NOMO-1 (cell line): ENCODE measurements at regions not wholly inside any gene's neighbourhood (a gene's known extent, or its start where the extent isn't known, plus 50 kb on each side); places are given as distances from the start of the nearest gene placed in this dataset.
"Not testable (repeated sequence)": the region's sequence is repeated elsewhere in the genome, so short reads cannot be mapped to it uniquely, and the experiment has no call there.

Experiments
- DNase-seq, 2 experiments: peaks; one replicate each; lab custom pipeline; 2025; ENCODE audit not compliant: unreplicated experiment in 2 of 2; lab: John Stamatoyannopoulos, UW

DNA sequence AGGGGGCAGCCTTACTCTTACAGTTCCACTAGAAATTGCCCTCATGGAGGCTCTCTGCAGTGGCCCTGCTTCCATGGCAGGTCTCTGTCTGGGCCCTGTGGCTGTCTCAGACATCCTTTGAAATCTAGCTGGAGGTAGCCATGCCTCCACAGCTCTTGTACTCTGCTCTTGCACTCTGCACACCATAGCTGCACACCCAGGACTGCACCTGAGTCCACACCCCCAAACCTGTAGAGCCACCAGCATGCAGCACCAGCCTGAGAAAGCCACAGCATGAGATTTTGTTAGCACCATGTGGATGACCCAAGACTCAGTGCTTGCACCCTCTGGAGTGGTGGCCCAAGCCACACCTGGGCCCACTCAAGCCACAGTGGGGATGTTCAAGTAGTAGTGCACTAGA, 376.2 kb upstream of the RND3 start:
- no peak for DNase-seq

DNA sequence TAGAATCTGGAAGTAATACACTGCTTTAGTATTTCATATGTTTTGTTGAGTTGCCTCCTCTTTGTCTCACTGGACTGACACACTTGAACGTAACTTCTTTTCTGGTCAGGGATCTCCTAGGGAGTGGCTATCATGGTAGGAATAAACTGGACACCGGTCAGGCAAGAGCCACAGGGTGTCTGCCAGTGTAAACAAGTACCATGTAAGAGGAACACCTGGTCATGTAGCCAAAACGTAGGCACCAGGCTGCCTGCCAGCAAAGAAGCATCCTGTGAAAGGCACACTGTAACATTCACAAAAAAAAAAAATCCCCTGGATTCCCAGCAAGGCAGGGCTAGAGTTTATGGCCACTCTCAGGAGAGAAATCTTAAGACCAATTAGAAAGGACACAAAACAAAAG, 372.8 kb upstream of the RND3 start:
- DNase-seq = no peak

DNA sequence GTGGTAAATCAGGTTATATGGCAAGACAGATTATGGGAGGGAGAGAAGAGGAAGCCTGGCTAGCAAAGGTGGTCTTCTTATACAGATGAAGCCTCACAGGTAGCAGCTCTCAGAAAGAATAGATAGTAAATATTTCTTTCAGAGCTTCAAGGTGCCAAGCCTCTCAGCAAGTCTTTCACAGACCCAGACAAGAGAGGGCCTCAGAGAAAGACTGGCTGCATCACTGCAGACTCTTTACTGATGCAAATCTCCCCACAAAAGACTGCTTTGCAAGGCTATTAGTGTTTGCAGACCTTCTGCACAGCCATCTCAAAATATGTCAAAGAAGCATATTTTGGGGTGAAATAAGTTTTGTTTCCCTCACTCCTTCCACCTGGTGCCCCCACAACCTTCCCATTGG, 372.4 kb upstream of the RND3 start:
- DNase-seq = no peak

DNA sequence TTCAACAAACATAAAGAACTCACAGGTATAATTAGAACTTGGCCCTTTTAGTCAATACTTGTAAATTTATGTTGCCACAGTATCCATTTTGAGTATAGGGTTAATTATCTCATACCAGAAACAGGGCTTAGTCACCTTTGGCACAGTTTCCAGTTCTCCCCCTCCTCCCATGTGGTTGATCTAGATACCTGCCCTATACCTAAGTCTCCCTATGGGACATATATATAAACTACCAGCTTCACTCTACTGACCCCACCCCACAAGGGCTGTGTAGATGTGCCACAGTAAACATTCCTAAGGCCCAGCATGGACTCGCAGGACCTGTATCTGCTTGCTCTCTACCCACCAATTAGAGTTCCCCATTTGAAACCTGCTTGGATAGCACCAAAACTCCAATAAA, 371.7 kb upstream of the RND3 start:
- no peak for DNase-seq

DNA sequence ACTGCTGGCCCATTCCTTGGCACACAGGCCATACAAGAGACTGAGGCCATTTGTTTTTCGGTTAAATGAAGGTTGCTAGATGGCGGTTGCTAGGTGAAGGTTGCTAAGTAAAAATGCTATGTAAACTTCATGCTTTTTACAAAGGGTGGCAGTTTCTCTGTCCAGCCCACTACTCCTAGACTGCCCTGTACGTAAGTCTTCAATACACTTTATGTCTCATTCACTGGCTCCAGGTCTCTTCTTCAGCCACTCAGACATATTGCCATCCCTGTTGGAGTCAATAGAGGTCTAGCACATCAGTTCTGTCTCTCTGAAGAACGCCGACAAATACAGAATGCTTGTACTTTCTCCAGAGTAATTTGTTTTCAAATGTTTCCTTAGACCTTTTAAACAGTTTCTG, 370.9 kb upstream of the RND3 start:
- DNase-seq = no peak

DNA sequence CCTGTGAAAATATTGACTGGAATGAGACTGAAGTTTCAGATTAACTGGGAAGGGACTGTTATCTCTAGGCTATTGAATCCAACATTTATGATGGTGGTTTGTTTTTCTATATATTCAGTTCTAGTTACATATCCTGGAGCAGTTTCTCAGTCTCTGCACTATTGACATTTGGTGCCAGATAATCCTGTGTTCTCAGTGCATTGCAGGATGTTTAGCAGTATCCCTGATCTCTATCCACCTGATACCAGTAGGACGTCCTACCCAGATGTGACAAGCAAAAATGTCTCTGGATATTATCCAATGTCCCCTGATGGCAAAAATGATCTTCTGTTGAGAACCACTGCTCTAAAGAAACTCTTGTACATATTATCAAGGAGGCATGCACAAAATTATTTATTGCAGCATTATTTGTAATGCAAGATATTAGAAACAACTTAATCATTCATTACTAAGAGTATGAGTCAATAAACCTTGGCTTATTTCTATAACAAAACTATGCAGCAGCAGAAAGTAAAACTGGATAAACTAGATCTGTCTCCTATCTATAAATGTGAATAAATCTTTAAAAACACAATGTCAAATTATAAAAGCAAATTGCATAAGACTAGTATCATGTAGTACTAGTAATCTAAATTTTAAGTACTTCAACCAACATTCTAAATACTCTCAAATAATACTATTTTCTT, 369.3 kb upstream of the RND3 start:
- no peak for DNase-seq

DNA sequence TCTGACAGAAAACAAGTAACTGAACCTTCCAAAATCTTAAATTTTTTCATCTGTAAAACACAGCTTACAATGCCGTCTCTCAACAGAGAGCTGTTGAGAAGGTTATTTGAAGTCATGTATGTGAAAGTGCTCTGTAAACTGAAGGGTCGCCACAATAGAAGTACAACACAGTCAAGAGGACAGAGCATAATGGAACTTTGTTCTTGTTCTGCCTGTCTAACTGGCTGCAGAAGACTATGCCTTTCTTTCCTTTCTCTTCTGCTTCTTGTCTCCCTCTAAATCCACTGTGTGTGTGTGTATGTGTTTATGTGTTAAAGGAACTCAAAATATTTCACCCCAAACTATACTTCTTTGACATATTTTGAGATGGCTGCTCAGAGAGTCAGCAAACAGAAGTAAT, 365.8 kb upstream of the RND3 start:
- no peak for DNase-seq

DNA sequence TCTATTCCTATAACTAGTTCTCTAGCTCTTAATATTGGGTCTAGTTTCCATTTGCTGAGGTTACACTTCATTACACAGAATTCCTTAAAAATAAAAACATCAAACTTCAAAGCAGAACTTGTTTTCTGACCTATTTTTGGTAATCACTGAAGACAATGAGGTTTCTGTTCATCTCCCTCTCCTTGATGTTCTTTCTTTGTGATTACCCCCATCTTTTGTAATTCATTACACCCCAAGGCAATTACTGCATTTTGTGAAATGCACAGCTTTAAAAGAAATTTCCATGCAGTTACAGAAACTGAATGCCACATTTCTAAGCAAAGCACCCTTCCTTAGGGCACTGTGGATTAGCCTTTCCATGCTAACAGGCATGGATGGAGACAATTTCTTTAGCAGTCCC, 363.2 kb upstream of the RND3 start:
- no peak for DNase-seq

DNA sequence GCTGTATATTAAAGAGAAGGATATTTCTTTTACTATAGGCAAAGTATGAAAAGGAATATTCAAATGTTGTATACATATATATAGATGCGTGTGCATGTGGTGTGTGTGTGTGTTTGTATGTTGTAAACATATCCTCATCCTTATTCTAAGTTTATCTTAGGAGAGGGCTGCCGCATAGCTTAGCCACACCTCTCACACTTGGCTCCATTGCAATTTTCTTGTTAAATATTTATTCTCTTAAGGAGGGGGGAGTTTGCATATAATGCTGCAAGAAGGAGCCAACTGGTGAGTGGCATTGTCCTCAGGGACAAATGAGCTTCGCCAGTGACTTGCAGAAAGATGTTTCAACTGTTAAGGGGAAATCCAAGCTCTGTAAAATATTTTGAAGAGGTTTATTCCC, 360.1 kb upstream of the RND3 start:
- no peak for DNase-seq

DNA sequence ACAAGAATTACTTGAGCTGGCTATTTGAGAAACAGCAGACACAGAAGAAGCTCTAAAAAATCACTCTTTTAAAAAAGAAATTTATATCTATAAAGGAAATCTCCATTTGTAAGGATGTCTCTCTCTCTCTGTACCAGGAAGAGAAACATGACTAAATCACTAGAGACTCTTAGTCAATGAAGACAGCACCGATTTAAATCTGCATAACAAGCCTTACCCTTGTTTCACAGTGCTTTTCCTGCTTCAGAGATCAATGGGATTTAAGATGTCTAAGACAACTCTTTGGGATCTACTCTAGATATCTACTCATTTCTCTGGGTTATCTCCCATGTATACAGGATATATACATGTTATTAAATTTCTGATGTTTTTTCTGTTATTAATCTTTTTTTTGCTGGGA, 359.2 kb upstream of the RND3 start:
- no peak for DNase-seq

DNA sequence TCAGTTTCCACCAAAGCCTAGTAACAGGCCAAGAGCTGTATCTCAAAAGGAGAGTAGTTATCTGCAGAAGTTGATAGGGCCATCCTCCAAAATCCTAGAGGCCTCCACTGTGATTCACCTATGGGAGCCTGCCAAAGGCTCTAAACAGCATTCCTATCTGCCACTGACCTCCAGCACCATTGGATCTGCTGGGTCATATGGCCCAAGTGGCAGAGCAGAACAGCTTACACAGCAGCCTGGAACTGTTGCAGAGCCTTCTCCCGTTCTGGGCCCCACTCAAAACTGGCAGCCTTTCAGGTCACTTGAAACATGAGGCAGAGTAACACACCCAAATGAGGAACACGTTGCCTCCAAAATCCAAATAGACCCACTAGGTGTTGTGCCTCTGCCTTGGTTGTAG, 345.2 kb upstream of the RND3 start:
- no peak for DNase-seq

DNA sequence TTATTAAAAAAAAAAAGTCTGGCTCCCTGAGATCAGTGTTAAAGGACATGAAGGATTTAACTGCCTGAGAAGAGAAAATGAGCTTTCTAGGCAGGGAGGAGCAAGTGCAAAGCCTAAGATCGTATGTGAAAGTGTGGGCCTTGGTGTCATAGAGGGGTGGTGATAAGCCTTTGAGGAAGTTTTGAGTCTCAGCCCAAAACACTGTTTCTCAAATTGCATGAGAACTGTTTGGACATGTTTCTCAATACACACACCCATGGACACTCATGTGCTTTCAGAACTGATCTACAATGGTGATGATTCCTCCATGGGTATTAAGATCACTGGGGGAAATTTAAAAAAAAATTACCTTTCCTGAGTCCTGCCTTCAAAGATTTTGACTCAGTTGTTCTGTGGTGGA, 336.7 kb upstream of the RND3 start:
- DNase-seq = no peak

DNA sequence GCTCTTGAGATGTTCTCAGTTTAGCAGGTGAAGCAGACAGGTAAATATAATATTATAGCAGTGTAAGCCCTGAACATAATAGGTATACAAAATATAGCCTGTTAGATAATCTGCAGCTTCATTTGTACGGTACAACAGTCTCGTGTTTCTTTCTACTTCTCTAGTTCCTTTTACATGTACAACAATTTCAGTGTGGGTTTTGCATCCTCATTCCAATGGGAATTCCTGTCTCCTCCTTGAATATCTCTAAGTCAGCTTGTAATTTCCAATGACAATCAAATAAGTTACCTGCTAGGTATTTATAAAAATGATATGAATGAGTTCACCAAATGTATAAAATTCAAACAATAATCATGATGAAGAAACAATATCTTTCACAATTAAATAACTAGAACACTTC, 330.0 kb upstream of the RND3 start:
- DNase-seq = no peak

DNA sequence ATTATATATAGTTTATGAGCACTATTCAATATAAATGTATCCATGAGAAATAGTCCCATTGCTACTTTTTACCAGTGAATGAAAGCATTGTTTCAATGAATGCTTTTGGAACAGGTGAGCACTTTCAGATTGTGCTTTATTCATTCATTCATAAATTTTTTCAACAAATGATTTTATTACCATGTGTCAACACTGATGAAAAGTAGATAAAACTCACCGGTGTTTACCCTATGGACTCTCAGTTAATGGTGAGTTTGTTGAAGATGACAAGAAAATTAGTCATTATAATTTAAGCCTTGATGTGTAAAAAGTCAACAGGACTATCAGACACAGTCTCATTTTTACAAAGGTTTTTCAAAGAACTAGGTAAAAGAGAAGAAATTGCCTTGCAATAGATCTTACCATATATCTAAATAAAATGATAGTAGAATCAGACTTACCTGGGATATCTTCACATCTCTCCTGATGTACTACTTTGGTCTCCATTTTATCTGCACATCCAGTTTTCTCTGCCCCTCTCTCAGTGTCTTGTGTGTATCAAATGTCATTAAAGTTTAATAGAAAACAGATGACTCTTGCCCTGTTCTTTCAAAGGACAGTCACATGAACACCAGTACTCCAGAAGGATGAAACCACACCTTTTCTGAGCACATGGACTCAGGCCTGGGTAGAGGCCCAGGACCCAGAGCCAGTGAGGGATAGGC, 325.3 kb upstream of the RND3 start:
- DNase-seq = no peak

DNA sequence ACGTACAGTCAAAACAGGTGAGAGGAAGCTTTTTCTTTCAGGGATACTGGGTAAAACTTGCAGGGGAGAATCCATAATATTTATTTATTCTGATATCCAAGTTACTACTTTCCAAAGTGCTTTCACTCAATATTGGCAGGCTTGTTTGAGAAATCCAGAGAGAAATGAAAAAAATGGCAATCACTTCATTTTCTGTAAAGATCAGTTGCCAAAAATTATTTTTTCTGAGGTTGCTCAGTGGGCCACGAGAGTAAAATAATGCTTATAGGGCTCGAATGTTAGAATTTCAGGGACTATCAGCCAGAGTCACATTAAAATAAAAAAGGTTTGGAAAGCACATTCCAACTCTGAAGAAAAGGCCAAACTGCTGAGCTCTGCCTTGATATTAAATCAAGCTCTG, 324.6 kb upstream of the RND3 start:
- DNase-seq = no peak

DNA sequence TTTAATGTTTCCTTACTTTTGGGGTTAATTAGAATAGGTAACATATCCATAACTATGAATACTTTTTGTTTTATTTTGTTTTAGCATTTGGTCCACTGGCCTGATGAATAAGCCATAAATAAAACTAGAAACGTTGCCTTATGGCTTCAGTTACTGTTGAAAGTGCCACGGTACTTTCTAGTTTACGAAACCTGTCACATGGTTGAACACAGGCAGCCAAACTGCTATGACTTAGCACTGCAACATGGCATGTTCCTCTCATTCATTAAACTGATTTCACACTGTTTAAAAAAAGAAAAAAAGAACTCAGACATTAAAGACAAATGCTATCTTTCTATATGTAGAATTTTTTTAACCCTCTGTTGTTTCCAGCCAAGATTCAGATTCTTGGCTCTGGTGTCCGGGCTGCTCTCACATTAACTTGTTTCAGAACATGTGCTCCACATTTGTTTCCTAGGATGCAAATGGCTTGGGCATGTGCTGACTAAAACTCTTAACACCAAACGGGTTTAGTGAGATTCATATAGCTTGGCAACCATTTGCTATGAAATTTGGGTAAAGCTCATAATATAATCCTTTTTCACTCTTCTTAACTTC, 323.9 kb upstream of the RND3 start:
- no peak for DNase-seq

DNA sequence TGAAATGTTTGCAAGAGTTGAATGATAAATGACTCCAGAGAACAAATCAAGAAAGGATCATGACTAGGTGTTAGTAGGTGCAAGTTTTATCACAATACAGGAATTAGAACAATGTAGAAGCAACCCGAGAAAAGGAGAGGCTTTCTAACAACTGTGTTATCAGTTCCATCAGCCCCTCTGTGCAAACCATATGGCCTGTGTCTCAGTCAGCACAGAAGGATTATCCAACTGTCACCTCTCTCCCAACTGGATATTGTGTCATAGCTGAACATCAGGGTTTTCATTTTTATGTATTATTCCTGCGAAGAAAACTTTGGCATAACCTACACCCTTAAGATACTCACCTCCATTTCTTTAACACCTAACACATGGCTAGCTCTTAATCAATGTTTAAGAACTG, 321.6 kb upstream of the RND3 start:
- DNase-seq = no peak

DNA sequence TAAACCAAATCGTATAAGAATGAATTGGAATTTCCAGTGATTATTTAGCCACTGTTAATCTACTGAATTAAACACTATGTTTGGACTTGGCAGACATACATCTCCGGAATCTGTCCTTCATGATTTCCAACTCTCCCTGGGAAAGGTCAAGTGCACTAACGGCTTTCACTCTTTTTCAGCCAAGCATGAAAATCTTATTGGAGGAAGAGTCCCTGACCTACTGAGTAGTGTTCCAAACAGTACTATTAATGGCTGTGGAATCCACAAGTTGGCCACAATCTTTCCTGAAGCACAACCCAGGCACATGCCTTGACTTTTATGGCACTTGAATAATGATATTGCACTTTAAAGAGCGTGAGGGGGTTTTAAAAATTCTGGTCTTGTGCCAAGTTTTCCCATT, 318.9 kb upstream of the RND3 start:
- no peak for DNase-seq

DNA sequence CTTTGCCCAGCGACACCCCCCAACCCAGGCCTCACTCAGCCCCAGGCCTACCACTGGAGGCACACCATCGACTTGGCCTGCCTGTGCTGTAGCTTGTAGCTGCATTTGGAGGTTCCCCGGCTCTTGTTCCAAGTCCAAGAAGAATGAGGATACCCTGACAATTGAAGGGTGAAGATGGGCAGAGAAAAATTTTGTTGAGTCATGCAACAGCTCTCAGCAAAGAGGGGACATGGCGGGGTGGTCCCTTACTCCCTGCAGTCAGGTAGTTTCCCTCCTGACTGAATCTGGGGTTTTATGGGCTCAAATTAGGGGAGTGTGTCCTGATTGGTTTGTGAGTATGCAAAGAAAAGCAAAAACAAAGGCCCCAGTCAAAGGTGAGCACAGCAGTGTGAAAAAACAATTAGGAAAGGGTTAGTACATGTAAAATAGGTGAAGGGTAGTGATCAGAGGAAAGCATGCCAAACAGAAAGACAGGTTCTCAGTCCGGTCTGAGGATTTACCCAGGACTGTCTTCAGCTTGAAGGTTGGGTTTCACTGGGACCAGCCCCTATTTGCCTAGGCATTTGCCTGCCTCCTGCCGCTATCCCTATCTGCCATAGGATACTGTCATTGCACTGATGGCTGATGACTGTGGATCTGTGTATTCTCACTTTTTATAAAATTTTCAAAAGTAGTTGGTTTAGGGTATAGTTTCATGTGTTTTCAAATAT, 316.4 kb upstream of the RND3 start:
- no peak for DNase-seq

DNA sequence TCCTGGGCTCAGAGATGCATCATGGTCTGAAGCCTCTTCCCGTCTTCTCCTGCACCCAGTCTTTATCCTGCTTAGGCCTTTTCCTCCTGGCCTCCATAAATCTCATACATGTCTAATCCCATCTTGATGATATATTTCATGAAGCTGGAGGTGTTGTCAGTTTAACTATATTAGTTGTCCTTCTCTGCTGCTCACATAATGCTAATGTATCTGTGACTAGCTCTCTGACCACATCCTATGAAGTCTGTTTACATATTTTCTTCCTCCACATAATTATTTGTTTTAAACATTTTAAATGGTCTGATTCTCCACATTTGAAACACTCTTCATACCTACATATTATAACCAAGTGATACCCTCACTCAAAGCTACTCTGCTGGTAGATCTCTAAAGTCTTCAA, 315.2 kb upstream of the RND3 start:
- DNase-seq = no peak

DNA sequence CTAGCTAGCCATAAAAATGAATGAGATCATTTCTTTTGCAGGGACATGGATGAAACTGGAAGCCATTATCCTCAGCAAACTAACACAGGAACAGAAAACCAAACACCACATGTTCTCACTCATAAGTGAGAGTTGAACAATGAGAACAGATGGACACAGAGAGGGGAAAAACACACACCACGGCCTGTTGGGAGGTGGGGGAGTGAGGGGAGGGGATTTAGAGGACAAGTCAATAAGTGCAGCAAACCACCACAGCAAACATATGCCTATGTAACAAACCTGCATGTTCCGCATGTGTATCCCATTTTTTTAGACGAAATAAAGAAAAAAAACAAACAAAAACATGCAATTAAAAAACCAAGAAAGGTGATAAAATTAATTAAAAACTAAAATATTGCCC, 308.8 kb upstream of the RND3 start:
- not testable (repeated sequence) for DNase-seq

DNA sequence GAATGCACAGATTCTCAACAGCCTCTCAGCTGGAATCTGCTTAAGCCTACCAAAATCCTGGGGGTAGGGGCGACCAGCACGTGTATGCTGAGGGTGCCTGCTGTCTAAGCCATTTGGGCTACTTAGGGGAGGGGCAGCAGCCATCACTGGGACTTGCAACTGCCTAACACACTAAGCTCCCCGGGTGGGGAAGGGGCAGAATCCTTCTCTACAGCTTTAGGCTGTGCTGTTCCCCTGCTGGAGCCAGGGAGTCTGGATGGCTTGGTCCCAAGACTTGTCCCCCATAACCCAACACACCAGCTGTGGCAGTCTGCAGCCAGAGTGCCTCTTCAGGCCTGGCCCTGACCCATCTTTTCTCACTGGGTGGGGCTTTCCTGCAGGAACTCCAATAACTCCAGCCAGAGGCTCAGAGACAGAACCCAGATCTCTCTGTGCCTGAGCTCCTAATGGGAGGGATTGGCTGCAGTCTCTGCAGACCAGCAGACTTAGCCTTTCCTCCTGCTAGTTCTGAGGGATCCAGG, 305.4 kb upstream of the RND3 start:
- no peak for DNase-seq
